ENCODE measurements at regions not wholly inside any gene's neighbourhood (a gene's known extent, or its start where the extent isn't known, plus 50 kb on each side); places are given as distances from the start of the nearest gene placed in this dataset.

DNA sequence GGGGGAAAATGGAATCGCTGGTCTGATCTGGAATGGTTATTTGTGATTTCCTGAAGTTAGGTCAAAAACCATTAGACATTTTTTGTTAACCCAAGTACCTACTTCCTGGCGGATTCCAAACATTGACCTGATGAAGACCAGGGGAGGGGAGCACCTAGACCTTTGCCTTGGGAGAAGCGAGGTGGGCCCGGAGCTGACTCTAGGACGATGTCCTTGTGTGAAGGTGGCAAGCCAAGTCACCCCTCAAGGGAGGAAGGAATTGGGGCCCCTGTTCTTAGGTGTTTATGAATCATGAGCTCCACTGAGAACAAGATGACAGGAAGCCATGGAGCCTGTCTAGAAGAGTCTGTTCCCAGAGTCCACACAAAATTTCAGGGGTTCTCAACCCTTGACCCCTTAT lies 204.9 kb upstream of the FOXF1 start:
- H3K4me3 ChIP-seq (replicated peaks; ENCODE audit: insufficient read depth, low read length), result no peak overlapping the region
- H3K27me3 ChIP-seq (ENCODE audit: insufficient read depth, poor library complexity, severe bottlenecking), result no peaks in the 10 kb centered on the region
- DNase-seq (ENCODE audit: low read depth in 1 of 2, low spot score in 1 of 2), result no peak
- H3K27ac ChIP-seq (replicated peaks), result no peak overlapping the region
- TF ChIP-seq, protein P1, sequence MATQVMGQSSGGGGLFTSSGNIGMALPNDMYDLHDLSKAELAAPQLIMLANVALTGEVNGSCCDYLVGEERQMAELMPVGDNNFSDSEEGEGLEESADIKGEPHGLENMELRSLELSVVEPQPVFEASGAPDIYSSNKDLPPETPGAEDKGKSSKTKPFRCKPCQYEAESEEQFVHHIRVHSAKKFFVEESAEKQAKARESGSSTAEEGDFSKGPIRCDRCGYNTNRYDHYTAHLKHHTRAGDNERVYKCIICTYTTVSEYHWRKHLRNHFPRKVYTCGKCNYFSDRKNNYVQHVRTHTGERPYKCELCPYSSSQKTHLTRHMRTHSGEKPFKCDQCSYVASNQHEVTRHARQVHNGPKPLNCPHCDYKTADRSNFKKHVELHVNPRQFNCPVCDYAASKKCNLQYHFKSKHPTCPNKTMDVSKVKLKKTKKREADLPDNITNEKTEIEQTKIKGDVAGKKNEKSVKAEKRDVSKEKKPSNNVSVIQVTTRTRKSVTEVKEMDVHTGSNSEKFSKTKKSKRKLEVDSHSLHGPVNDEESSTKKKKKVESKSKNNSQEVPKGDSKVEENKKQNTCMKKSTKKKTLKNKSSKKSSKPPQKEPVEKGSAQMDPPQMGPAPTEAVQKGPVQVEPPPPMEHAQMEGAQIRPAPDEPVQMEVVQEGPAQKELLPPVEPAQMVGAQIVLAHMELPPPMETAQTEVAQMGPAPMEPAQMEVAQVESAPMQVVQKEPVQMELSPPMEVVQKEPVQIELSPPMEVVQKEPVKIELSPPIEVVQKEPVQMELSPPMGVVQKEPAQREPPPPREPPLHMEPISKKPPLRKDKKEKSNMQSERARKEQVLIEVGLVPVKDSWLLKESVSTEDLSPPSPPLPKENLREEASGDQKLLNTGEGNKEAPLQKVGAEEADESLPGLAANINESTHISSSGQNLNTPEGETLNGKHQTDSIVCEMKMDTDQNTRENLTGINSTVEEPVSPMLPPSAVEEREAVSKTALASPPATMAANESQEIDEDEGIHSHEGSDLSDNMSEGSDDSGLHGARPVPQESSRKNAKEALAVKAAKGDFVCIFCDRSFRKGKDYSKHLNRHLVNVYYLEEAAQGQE (IDR thresholded peaks at IDR 0.05; ENCODE audit: insufficient replicate concordance, low read depth), result no peak
- TF ChIP-seq, protein P2, sequence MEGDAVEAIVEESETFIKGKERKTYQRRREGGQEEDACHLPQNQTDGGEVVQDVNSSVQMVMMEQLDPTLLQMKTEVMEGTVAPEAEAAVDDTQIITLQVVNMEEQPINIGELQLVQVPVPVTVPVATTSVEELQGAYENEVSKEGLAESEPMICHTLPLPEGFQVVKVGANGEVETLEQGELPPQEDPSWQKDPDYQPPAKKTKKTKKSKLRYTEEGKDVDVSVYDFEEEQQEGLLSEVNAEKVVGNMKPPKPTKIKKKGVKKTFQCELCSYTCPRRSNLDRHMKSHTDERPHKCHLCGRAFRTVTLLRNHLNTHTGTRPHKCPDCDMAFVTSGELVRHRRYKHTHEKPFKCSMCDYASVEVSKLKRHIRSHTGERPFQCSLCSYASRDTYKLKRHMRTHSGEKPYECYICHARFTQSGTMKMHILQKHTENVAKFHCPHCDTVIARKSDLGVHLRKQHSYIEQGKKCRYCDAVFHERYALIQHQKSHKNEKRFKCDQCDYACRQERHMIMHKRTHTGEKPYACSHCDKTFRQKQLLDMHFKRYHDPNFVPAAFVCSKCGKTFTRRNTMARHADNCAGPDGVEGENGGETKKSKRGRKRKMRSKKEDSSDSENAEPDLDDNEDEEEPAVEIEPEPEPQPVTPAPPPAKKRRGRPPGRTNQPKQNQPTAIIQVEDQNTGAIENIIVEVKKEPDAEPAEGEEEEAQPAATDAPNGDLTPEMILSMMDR (IDR thresholded peaks at IDR 0.05; ENCODE audit: insufficient read depth, low read length), result no peak
- no peak for TF ChIP-seq POLR2AphosphoS5 (IDR thresholded peaks at IDR 0.05; ENCODE audit: low read depth)
- no peak for TF ChIP-seq GABPA (IDR thresholded peaks at IDR 0.05; ENCODE audit: low read depth)
- TF ChIP-seq SPI1 (IDR thresholded peaks at IDR 0.05; ENCODE audit: borderline replicate concordance, low read depth), result no peak

DNA sequence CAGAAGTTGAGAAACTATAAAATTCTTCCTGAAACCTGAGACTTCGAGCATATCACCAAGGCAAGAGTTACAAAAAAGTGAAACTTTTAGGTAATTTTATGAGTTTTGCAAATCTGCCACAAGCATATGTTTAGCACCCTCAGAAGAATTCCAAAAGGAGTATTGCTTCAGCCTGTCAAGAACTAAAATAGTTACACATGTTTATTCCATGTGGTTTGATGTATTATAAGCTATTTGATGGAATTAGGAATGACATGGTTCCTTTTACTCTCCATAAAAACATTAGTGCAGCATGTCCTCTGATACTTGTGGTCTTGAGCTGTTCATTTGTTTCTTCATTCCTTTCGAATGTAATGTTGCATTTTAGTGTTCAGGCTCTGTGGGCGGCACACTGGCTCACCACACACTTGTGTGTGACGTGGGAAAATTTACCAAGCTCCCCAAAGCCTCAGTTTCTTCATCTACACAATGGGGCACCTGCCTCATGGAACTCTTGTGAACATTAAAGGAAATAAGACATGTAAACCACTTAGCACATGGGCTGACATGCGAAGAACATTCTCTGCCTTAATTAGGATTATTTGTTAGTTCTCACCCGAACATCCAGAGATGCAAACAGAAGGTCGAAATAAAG lies 204.2 kb upstream of the FOXF1 start:
- no peaks in the 10 kb centered on the region for H3K27me3 ChIP-seq (ENCODE audit: insufficient read depth, poor library complexity, severe bottlenecking)
- H3K27ac ChIP-seq (replicated peaks), result no peak overlapping the region
- H3K4me3 ChIP-seq (replicated peaks; ENCODE audit: insufficient read depth, low read length), result no peak overlapping the region
- TF ChIP-seq POLR2AphosphoS5 (IDR thresholded peaks at IDR 0.05; ENCODE audit: low read depth) (no peak), GABPA (IDR thresholded peaks at IDR 0.05; ENCODE audit: low read depth) (no peak), SPI1 (IDR thresholded peaks at IDR 0.05; ENCODE audit: borderline replicate concordance, low read depth) (no peak)
- TF ChIP-seq, protein P1 (IDR thresholded peaks at IDR 0.05; ENCODE audit: insufficient replicate concordance, low read depth), result no peak
- no peak for DNase-seq (ENCODE audit: low read depth in 1 of 2, low spot score in 1 of 2)

DNA sequence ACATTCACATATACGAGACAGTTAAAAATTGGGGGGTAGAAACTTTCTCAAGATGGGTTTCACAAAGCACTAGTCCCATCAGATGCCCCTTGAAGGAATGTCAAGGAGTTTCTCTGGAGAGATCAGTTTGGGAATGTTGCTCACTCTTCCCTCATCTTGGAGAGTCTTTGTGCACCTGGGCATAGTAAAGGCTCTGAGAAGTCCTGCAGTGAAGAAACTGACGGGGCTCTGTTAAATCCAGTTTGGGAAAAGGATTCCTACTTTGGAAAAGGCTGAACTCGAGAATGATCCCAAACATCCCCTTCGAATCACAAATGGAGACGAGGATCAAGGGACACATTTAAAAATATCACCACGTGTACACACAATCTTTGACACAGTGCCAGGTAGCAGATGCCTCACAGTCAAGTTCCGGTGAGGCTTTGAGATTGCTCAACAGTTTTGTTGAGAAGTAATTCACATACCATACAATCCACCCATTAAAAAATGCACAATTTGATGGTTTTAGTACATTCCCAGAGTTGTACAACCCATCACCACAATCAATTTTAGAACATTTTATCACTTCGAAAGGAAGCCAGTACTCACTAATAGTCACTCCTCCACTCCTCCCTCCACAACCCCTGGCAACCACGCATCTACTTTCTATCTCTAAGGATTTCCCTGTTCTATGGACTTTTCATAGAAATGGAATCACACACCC lies 203.4 kb upstream of the FOXF1 start:
- H3K27ac ChIP-seq (replicated peaks), result no peak overlapping the region
- TF ChIP-seq GABPA (IDR thresholded peaks at IDR 0.05; ENCODE audit: low read depth) (no peak), POLR2AphosphoS5 (IDR thresholded peaks at IDR 0.05; ENCODE audit: low read depth) (no peak), SPI1 (IDR thresholded peaks at IDR 0.05; ENCODE audit: borderline replicate concordance, low read depth) (no peak)
- TF ChIP-seq, protein P1 (IDR thresholded peaks at IDR 0.05; ENCODE audit: insufficient replicate concordance, low read depth), result no peak
- TF ChIP-seq, protein P2 (IDR thresholded peaks at IDR 0.05; ENCODE audit: insufficient read depth, low read length), result no peak
- H3K27me3 ChIP-seq (ENCODE audit: insufficient read depth, poor library complexity, severe bottlenecking), result no peaks in the 10 kb centered on the region
- no peak for DNase-seq (ENCODE audit: low read depth in 1 of 2, low spot score in 1 of 2)
- no peak overlapping the region for H3K4me3 ChIP-seq (replicated peaks; ENCODE audit: insufficient read depth, low read length)

Measured in HL-60 (cell line).